IMR-90 (cell line): ENCODE measurements at regions not wholly inside any gene's neighbourhood (a gene's known extent, or its start where the extent isn't known, plus 50 kb on each side); places are given as distances from the start of the nearest gene placed in this dataset.

Experiments used
- ATAC-seq: fragments of 200-7000 bp; cut with Tn5 transposase; 2 replicates; pipeline ENCODE4 v1.9.1; 2020; ENCODE audit warnings: low read depth, mild to moderate bottlenecking, moderate library complexity
- BruUV-seq: library from RNA; stranded (reverse); fragments of 400-500 nt; replicated peaks from 2 replicates; lab custom pipeline; 2021; lab: Mats Ljungman, UMichigan
- CTCF ChIA-PET: fragments of 300-600 bp; formaldehyde crosslinking; extraction: SDS; loops from one replicate; lab custom pipeline; 2021; ENCODE audit warnings: antibody characterized with exemption; lab: Yijun Ruan, JAX
- POLR2A ChIA-PET: fragments of 300-600 bp; sonication (Branson Sonifier 250); formaldehyde crosslinking; loops from one replicate; lab custom pipeline; 2022; ENCODE audit warnings: antibody characterized with exemption; ENCODE audit not compliant: unreplicated experiment; lab: Charles Lee
- DNase-seq: peaks from one replicate; pipeline ENCODE4 v3.0.0; 2013
- H2AFZ ChIP-seq: replicated peaks from 2 replicates; pipeline ENCODE3; 2013; ENCODE audit warnings: low read length, mild to moderate bottlenecking; ENCODE audit not compliant: poor library complexity
- H2AK5ac ChIP-seq: 2 replicates; pipeline ENCODE4 v1.6.1; 2013; ENCODE audit warnings: low read depth, low read length, inconsistent platforms
- H2AK9ac ChIP-seq: replicated peaks from 2 replicates; pipeline ENCODE3; 2013; ENCODE audit warnings: mild to moderate bottlenecking, low read depth, low read length, moderate library complexity; ENCODE audit not compliant: poor library complexity
- H2BK120ac ChIP-seq: 2 replicates; pipeline ENCODE4 v1.6.1; 2013; ENCODE audit warnings: low read depth, low read length, inconsistent platforms
- H2BK15ac ChIP-seq: 3 replicates; pipeline ENCODE4 v1.6.1; 2013; ENCODE audit warnings: low read depth, low read length, inconsistent platforms
- H2BK20ac ChIP-seq: 2 replicates; pipeline ENCODE4 v1.6.1; 2013; ENCODE audit warnings: low read depth, mild to moderate bottlenecking, inconsistent platforms, low read length, moderate library complexity
- H2BK5ac ChIP-seq: 2 replicates; pipeline ENCODE4 v1.6.1; 2013; ENCODE audit warnings: mild to moderate bottlenecking, low read depth, low read length, inconsistent platforms; ENCODE audit not compliant: poor library complexity, severe bottlenecking
- H3K14ac ChIP-seq: replicated peaks from 2 replicates; pipeline ENCODE4 v1.6.1; 2013; ENCODE audit warnings: low read depth, low read length, inconsistent platforms
- H3K18ac ChIP-seq: 2 replicates; pipeline ENCODE4 v1.6.1; 2013; ENCODE audit warnings: low read depth, low read length, control low read depth
- H3K23ac ChIP-seq: 2 replicates; pipeline ENCODE4 v1.6.1; 2013; ENCODE audit warnings: low read depth, low read length, inconsistent platforms
- H3K27ac ChIP-seq: 2 replicates; pipeline ENCODE4 v1.5.1; 2013; ENCODE audit warnings: mild to moderate bottlenecking, control low read depth, low read length; ENCODE audit not compliant: insufficient read depth
- H3K27me3 ChIP-seq: 2 replicates; pipeline ENCODE4 v1.6.1; 2013; ENCODE audit warnings: low read length; ENCODE audit not compliant: control insufficient read depth, insufficient read depth
- H3K36me3 ChIP-seq: 2 replicates; pipeline ENCODE4 v1.6.1; 2013; ENCODE audit warnings: low read length, mixed read lengths; ENCODE audit not compliant: control insufficient read depth, insufficient read depth
- H3K4ac ChIP-seq: 2 replicates; pipeline ENCODE4 v1.6.1; 2013; ENCODE audit warnings: low read depth, low read length, inconsistent platforms
- H3K4me1 ChIP-seq: 2 replicates; pipeline ENCODE4 v1.6.1; 2013; ENCODE audit warnings: low read length, mixed read lengths; ENCODE audit not compliant: control insufficient read depth, insufficient read depth
- H3K4me2 ChIP-seq: 2 replicates; pipeline ENCODE4 v1.6.1; 2013; ENCODE audit warnings: low read depth, mild to moderate bottlenecking, control low read depth, low read length, moderate library complexity
- H3K4me3 ChIP-seq: 2 replicates; pipeline ENCODE4 v1.5.1; 2013; ENCODE audit warnings: low read depth, mild to moderate bottlenecking, control low read depth, low read length, moderate library complexity; ENCODE audit not compliant: insufficient read depth
- H3K56ac ChIP-seq: 2 replicates; pipeline ENCODE4 v1.6.1; 2013; ENCODE audit warnings: low read length, inconsistent platforms; ENCODE audit not compliant: insufficient read depth; ENCODE audit errors: extremely low read depth
- H3K79me1 ChIP-seq, 2 experiments: 2 replicates each; pipeline ENCODE4 v1.6.1; 2013; ENCODE audit warnings: low read length in 2 of 2, inconsistent platforms in 1 of 2, low read depth in 1 of 2
- H3K9ac ChIP-seq: 2 replicates; pipeline ENCODE4 v1.6.1; 2013; ENCODE audit warnings: low read depth, low read length, control low read depth
- H3K9me1 ChIP-seq: 2 replicates; pipeline ENCODE4 v1.6.1; 2013; ENCODE audit warnings: low read length, inconsistent platforms; ENCODE audit not compliant: insufficient read depth
- H3K9me3 ChIP-seq: 2 replicates; pipeline ENCODE4 v1.6.1; 2013; ENCODE audit warnings: low read length; ENCODE audit not compliant: control insufficient read depth, insufficient read depth
- H4K20me1 ChIP-seq: 2 replicates; pipeline ENCODE4 v1.6.1; 2013; ENCODE audit warnings: low read length, inconsistent platforms; ENCODE audit not compliant: insufficient read depth
- H4K5ac ChIP-seq: 2 replicates; pipeline ENCODE4 v1.6.1; 2013; ENCODE audit warnings: mild to moderate bottlenecking, low read depth, low read length, control low read depth
- H4K8ac ChIP-seq, 2 experiments: 2 replicates each; pipeline ENCODE4 v1.6.1; 2013; ENCODE audit warnings: low read depth in 2 of 2, low read length in 2 of 2, control low read depth in 1 of 2, inconsistent platforms in 1 of 2
- H4K91ac ChIP-seq: 2 replicates; pipeline ENCODE4 v1.6.1; 2013; ENCODE audit warnings: low read depth, low read length, inconsistent platforms; ENCODE audit not compliant: insufficient read depth
- MAFK ChIP-seq: IDR thresholded peaks from 2 replicates; pipeline ENCODE4 v1.6.1; 2012; ENCODE audit warnings: low read depth, low read length, improper control_type of control experiment
- USF2 ChIP-seq: fragments of 150-350 bp; IDR thresholded peaks from 2 replicates; pipeline ENCODE4 v1.6.1; 2017; ENCODE audit warnings: mild to moderate bottlenecking, antibody characterized with exemption, low read length, low read depth
- WGBS, 2 experiments: methylation state at CpG; one replicate each; pipeline versions ENCODE4 v1.1.5 to v1.1.7; 2013; ENCODE audit warnings: missing lambda C conversion rate in 2 of 2; ENCODE audit not compliant: insufficient read length in 1 of 2; ENCODE audit errors: extremely low coverage in 2 of 2; 5-methylcytosine and 5-hydroxymethylcytosine counted together
- dilution Hi-C: fragments of 300-500 bp; cut with HindIII; formaldehyde crosslinking; loops from one replicate; pipeline ENCODE4 v1.14.3; 2018; ENCODE audit warnings: low sequenced_read_pairs; ENCODE audit not compliant: unreplicated experiment
- in situ Hi-C: fragments of 300-500 bp; cut with MboI; formaldehyde crosslinking; loops from 3 replicates; pipeline ENCODE4 v1.14.3; 2019; ENCODE audit warnings: low sequenced_read_pairs, inconsistent platforms, mixed read lengths
- intact Hi-C: fragments of 100-400 bp; cut with micrococcal nuclease; formaldehyde crosslinking; loops from 2 replicates; pipeline ENCODE4 v1.10.0; 2022

- no peak for TF ChIP-seq USF2
- TF ChIP-seq MAFK, result no peak
- no peaks in the 10 kb centered on the region for H3K9me1 ChIP-seq
- in situ Hi-C loops (no loop called here), dilution Hi-C loops (no loop called here), intact Hi-C loops (no loop called here)
- no peak overlapping the region for H2BK20ac ChIP-seq
- H3K18ac ChIP-seq, result no peak overlapping the region
- no peak overlapping the region for H3K14ac ChIP-seq
- H4K8ac ChIP-seq, result no peak overlapping the region
- no peak overlapping the region for H2BK5ac ChIP-seq
- H4K91ac ChIP-seq, result no peak overlapping the region
- H3K9ac ChIP-seq, result no peak overlapping the region
- ChIA-PET CTCF (no interaction called here), POLR2A (no interaction called here)
- H3K27ac ChIP-seq, result no peak overlapping the region
- H3K4me1 ChIP-seq, result no peaks in the 10 kb centered on the region
- H2AK9ac ChIP-seq, result no peak overlapping the region
- no peak overlapping the region for H2AK5ac ChIP-seq
- H2BK15ac ChIP-seq, result no peak overlapping the region
- no peak overlapping the region for H4K5ac ChIP-seq
- no TSS peak for BruUV-seq
- no peak for DNase-seq
- no peaks in the 10 kb centered on the region; the same call in none of the 2 replicates for H3K9me3 ChIP-seq
- H3K56ac ChIP-seq, result no peak overlapping the region
- H4K20me1 ChIP-seq, result no peaks in the 10 kb centered on the region
- H3K4me3 ChIP-seq, result no peak overlapping the region
- H2BK120ac ChIP-seq, result no peak overlapping the region
- no peak overlapping the region for H3K23ac ChIP-seq
- no peak overlapping the region for H3K4me2 ChIP-seq
- no peak overlapping the region for H3K4ac ChIP-seq
- H3K36me3 ChIP-seq, result no peaks in the 10 kb centered on the region
- no peaks in the 10 kb centered on the region for H3K79me1 ChIP-seq
- H2AFZ ChIP-seq, result no peak overlapping the region
- H3K27me3 ChIP-seq, result no peaks in the 10 kb centered on the region
- no peak for ATAC-seq
- 72% methylated on average over 5 of the region's 18 CpGs; no CpG with 5 or more reads in 1 of the 2 experiments for WGBS, 2 experiments
These were observed 501.3 kb upstream of the B3GAT1 start for GRCh38 chr11:134913391-134913790.
